Vagina (tissue), 2 donors: ENCODE measurements at regions not wholly inside any gene's neighbourhood (a gene's known extent, or its start where the extent isn't known, plus 50 kb on each side); places are given as distances from the start of the nearest gene placed in this dataset.

ENCODE experiments used
- DNase-seq, 2 donors: peaks; one replicate each; pipeline ENCODE4 v3.0.0-alpha.2; 2017; ENCODE audit errors: extremely low spot score in 2 of 2
- H3K27ac ChIP-seq: fragments of 200-600 bp; sonication (generic); one replicate; pipeline ENCODE4 v1.5.1; 2019
- H3K27me3 ChIP-seq: fragments of 200-600 bp; sonication (generic); one replicate; pipeline ENCODE4 v1.5.1; 2019
- H3K36me3 ChIP-seq, 2 donors: fragments of 200-600 bp; sonication (generic); one replicate each; pipeline ENCODE4 v1.5.1; 2017 to 2019
- H3K4me1 ChIP-seq: fragments of 200-600 bp; sonication (generic); one replicate; pipeline ENCODE4 v1.5.1; 2019
- H3K4me3 ChIP-seq, 2 donors: fragments of 200-600 bp; sonication (generic); 1 replicate in 1 of 2; 2 replicates in 1 of 2; pipeline ENCODE4 v1.5.1; 2016 to 2019
- H3K9me3 ChIP-seq: fragments of 200-600 bp; sonication (generic); one replicate; pipeline ENCODE4 v1.5.1; 2019
- POLR2A ChIP-seq, 2 donors: fragments of 450-650 bp; IDR thresholded peaks; one replicate each; pipeline ENCODE4 v1.6.1; 2017; ENCODE audit warnings: antibody characterized with exemption in 2 of 2, mild to moderate bottlenecking in 2 of 2, moderate library complexity in 2 of 2
- POLR2AphosphoS5 ChIP-seq, 2 donors: sonication (generic); formaldehyde crosslinking; IDR thresholded peaks; one replicate each; pipeline ENCODE4 v1.9.0; 2017; ENCODE audit warnings: antibody characterized with exemption in 2 of 2, mild to moderate bottlenecking in 2 of 2, low read depth in 1 of 2; ENCODE audit not compliant: insufficient read depth in 1 of 2
- intact Hi-C: fragments of 100-400 bp; cut with DNase I; formaldehyde crosslinking; loops from one replicate; pipeline ENCODE4 v1.15.1; 2023
- TF ChIP-seq, protein P1 (sequence below), 3 experiments: fragments of 450-650 bp in 2 of 3; fragments of 200-600 bp in 1 of 3; sonication (generic) in 1 of 3; IDR thresholded peaks; one replicate each; pipeline ENCODE4 v1.5.1; 2017 to 2019; ENCODE audit warnings: antibody characterized with exemption in 3 of 3, mild to moderate bottlenecking in 2 of 3, moderate library complexity in 2 of 3

DNA sequence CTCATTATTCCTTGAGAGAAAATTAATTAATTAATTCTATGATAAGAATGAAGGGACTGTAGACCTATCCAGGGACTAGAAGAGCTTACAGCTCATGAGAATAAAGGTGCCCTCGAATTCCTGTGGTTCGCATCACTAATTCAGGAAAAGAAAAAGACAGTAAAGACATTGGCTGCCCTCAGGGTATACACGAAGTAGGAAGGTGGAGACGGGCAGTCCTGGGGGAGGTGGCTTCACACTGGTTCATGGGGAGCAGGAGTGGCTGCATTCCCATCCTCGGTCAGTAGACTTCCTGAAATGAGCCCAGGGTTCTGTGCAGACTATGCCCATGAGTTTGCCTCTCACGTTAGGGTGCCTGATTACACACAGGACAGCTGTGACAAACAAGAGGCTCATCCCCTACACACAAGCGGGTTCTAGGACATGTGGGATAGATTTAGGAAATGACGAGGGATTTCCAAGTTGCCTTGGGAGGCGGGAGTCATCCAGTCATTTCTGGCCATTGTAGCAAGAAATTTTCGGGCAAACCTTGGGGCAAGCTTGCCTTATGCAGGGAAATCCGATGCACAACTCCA is 282.2 kb downstream of the CYP26B1 start:
- Histone ChIP-seq H3K4me3 (no peak overlapping the region), H3K27ac (no peak overlapping the region), H3K9me3 (no peaks in the 10 kb centered on the region), H3K4me1 (no peaks in the 10 kb centered on the region), H3K27me3 (no peaks in the 10 kb centered on the region), H3K36me3 (no peaks in the 10 kb centered on the region)
- TF ChIP-seq POLR2AphosphoS5 (IDR thresholded peaks at IDR 0.05; ENCODE audit: insufficient read depth in 1 of 2, low read depth in 1 of 2) (no peak), POLR2A (IDR thresholded peaks at IDR 0.05) (no peak)
- TF ChIP-seq, protein P1, sequence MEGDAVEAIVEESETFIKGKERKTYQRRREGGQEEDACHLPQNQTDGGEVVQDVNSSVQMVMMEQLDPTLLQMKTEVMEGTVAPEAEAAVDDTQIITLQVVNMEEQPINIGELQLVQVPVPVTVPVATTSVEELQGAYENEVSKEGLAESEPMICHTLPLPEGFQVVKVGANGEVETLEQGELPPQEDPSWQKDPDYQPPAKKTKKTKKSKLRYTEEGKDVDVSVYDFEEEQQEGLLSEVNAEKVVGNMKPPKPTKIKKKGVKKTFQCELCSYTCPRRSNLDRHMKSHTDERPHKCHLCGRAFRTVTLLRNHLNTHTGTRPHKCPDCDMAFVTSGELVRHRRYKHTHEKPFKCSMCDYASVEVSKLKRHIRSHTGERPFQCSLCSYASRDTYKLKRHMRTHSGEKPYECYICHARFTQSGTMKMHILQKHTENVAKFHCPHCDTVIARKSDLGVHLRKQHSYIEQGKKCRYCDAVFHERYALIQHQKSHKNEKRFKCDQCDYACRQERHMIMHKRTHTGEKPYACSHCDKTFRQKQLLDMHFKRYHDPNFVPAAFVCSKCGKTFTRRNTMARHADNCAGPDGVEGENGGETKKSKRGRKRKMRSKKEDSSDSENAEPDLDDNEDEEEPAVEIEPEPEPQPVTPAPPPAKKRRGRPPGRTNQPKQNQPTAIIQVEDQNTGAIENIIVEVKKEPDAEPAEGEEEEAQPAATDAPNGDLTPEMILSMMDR (IDR thresholded peaks at IDR 0.05) = no peak
- DNase-seq = no peak
- intact Hi-C loops = no loop called here

DNA sequence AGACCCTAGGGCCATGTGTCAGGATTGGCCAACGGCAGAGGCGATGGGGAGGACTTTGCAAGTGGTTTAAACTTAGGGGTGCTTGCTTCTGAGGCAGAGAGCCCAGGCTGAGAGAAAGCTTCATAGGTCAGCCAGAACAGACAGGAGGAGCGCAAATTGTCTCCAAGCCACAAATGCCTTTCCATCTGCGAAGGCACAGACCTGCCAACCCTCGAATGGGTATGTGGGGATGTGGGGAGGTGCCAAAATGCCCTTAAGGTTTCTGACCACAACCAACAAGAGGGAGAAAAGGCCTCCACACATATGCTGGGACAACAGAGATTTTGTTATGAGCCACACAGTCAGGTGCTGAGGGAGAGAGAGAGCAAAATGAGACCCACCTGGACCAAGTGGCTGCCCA is 283.6 kb downstream of the CYP26B1 start:
- Histone ChIP-seq H3K9me3 (no peaks in the 10 kb centered on the region), H3K27ac (no peak overlapping the region), H3K36me3 (no peaks in the 10 kb centered on the region), H3K4me3 (no peak overlapping the region), H3K4me1 (no peaks in the 10 kb centered on the region), H3K27me3 (no peaks in the 10 kb centered on the region)
- intact Hi-C loops = no loop called here
- TF ChIP-seq POLR2AphosphoS5 (IDR thresholded peaks at IDR 0.05; ENCODE audit: insufficient read depth in 1 of 2, low read depth in 1 of 2) (no peak), POLR2A (IDR thresholded peaks at IDR 0.05) (no peak)
- TF ChIP-seq, protein P1 (IDR thresholded peaks at IDR 0.05) = no peak
- no peak for DNase-seq

- intact Hi-C loops = no loop called here
- Histone ChIP-seq H3K4me1 (no peaks in the 10 kb centered on the region), H3K4me3 (no peak overlapping the region), H3K27ac (no peak overlapping the region), H3K9me3 (no peaks in the 10 kb centered on the region), H3K36me3 (no peaks in the 10 kb centered on the region), H3K27me3 (no peaks in the 10 kb centered on the region)
- TF ChIP-seq POLR2A (IDR thresholded peaks at IDR 0.05) = no peak
- no peak for TF ChIP-seq POLR2AphosphoS5 (IDR thresholded peaks at IDR 0.05; ENCODE audit: insufficient read depth in 1 of 2, low read depth in 1 of 2)
- TF ChIP-seq, protein P1 (IDR thresholded peaks at IDR 0.05) = no peak
- no peak for DNase-seq
Observed at GRCh38 chr2:71863396-71863795, 284.3 kb downstream of the CYP26B1 start.

DNA sequence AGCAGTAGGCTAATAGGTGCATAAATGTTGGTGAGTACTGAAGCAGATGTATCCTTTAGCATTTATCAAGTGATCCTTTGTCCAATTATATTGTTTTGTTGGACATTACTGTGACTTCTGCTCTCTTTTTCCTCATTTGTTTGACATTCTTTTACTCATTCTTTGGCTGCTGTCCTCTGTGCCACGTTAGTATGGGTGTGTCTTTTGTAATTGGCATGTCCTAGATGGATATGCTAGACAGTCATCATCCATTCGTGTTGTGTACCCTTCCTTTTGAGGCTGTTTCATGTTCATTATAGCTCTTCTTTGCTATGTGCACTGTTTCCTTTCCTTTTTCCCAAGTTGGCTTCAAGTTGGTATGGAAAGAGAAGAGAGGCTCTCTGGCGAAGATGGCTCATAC is 284.7 kb downstream of the CYP26B1 start:
- Histone ChIP-seq H3K27me3 (no peaks in the 10 kb centered on the region), H3K4me3 (no peak overlapping the region), H3K4me1 (no peaks in the 10 kb centered on the region), H3K36me3 (no peaks in the 10 kb centered on the region), H3K9me3 (no peaks in the 10 kb centered on the region), H3K27ac (no peak overlapping the region)
- intact Hi-C loops = no loop called here
- DNase-seq = no peak
- TF ChIP-seq, protein P1 (IDR thresholded peaks at IDR 0.05) = no peak
- no peak for TF ChIP-seq POLR2AphosphoS5 (IDR thresholded peaks at IDR 0.05; ENCODE audit: insufficient read depth in 1 of 2, low read depth in 1 of 2)

GRCh38 chr2:71861186-71862160 is 286.2 kb downstream of the CYP26B1 start:
- Histone ChIP-seq H3K27me3 (no peaks in the 10 kb centered on the region), H3K9me3 (no peaks in the 10 kb centered on the region), H3K4me1 (no peaks in the 10 kb centered on the region), H3K4me3 (no peak overlapping the region), H3K36me3 (no peaks in the 10 kb centered on the region), H3K27ac (no peak overlapping the region)
- no peak for DNase-seq
- intact Hi-C loops = no loop called here
- TF ChIP-seq POLR2A (IDR thresholded peaks at IDR 0.05) (no peak), POLR2AphosphoS5 (IDR thresholded peaks at IDR 0.05; ENCODE audit: insufficient read depth in 1 of 2, low read depth in 1 of 2) (no peak)
- TF ChIP-seq, protein P1 (IDR thresholded peaks at IDR 0.05) = no peak
